ENCODE measurements at regions not wholly inside any gene's neighbourhood (a gene's known extent, or its start where the extent isn't known, plus 50 kb on each side); places are given as distances from the start of the nearest gene placed in this dataset.

DNA sequence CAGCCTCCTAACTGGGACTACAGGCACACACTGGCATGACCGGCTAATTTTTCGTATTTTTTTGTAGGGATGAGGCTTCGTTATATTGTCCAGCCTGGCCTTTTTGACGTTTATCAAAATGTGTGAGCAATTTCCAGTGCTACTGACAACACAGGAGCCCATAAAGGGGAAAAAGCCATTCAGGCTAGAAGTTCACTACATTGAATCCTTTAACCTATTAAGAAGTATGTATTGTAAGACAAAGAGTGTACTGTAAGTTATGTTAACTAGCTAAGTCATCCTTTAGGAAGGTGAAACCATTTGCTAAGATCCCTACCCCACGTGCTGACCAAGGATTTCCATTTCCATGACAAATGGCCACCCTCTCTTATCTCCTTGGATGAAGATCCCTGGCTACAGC lies 156.8 kb downstream of the FOXB1 start:
- Histone ChIP-seq H4K20me1 (ENCODE audit: control insufficient read depth, insufficient read depth) (no peaks in the 10 kb centered on the region), H2AFZ (ENCODE audit: control insufficient read depth, low read depth, low read length) (no peak overlapping the region), H3K4me2 (ENCODE audit: control insufficient read depth, insufficient read depth) (no peak overlapping the region), H3K27me3 (replicated peaks in 1 of 2; ENCODE audit: control insufficient read depth in 2 of 2, insufficient read depth in 2 of 2, low read length in 1 of 2) (peaks cover 0 to 2% of the 10 kb centered on the region in 2 experiments; a peak in 1 of 4 replicates), H3K4me3 (no peak overlapping the region), H3K79me2 (ENCODE audit: control insufficient read depth, insufficient read depth, low read length) (no peaks in the 10 kb centered on the region), H3K9ac (ENCODE audit: control insufficient read depth, insufficient read depth, low read length) (no peak overlapping the region), H3K27ac (ENCODE audit: control insufficient read depth, insufficient read depth) (no peak overlapping the region), H3K9me3 (replicated peaks; ENCODE audit: control insufficient read depth, insufficient read depth, low read length) (no peaks in the 10 kb centered on the region), H3K4me1 (ENCODE audit: control insufficient read depth, insufficient read depth, low read length) (no peaks in the 10 kb centered on the region), H3K36me3 (ENCODE audit: control insufficient read depth in 2 of 2, insufficient read depth in 2 of 2, low read length in 1 of 2) (no peaks in the 10 kb centered on the region)
- intact Hi-C loops (cut with micrococcal nuclease; ENCODE audit: unreplicated experiment) (no loop called here), in situ Hi-C loops (cut with MboI) (no loop called here)
- ChIA-PET SMC1A (ENCODE audit: uncharacterized antibody, unreplicated experiment) (interaction anchor here (1.1 kb wide), 1 partner anchor 8 kb away, joined by 3 read pairs; no protein-coding TSS in a partner anchor), RAD21 (ENCODE audit: unreplicated experiment) (no interaction called here), CTCF (no interaction called here), POLR2A (no interaction called here)
- ATAC-seq, result no peak
- no peak for FAIRE-seq
- TF ChIP-seq USF1 (IDR thresholded peaks at IDR 0.05; ENCODE audit: borderline replicate concordance, extremely low read length, insufficient read depth, low read depth, low read length) (no peak), FOXM1 (IDR thresholded peaks at IDR 0.05; ENCODE audit: low read depth, low read length) (no peak), KDM1A (IDR thresholded peaks at IDR 0.05; ENCODE audit: borderline replicate concordance) (no peak), NFIC (IDR thresholded peaks at IDR 0.05; ENCODE audit: low read depth, low read length) (no peak), NFYB (IDR thresholded peaks at IDR 0.05; ENCODE audit: insufficient read depth, low read depth, low read length) (no peak), JUND (IDR thresholded peaks at IDR 0.05; ENCODE audit: low read depth, low read length) (no peak), EZH2 (IDR thresholded peaks at IDR 0.05; ENCODE audit: borderline replicate concordance, control insufficient read depth, low read depth, low read length) (no peak), ZBTB11 (CRISPR knock-in tag; IDR thresholded peaks at IDR 0.05) (no peak), YBX1 (IDR thresholded peaks at IDR 0.05) (no peak), TBL1XR1 (IDR thresholded peaks at IDR 0.05; ENCODE audit: low read depth, low read length) (no peak), ESRRA (IDR thresholded peaks at IDR 0.05; ENCODE audit: low read length) (no peak), CUX1 (IDR thresholded peaks at IDR 0.05; ENCODE audit: insufficient replicate concordance, low read depth, low read length) (no peak)
- 36% methylated on average over 5 of the region's 5 CpGs for WGBS (ENCODE audit: insufficient coverage, insufficient replicate concordance, low lambda C conversion rate, missing lambda C conversion rate)
- no TSS peak for BruUV-seq (replicated peaks)
- no peak for DNase-seq (ENCODE audit: low read depth, low spot score)

Measured in GM12878 (cell line).